Transverse colon (tissue), 4 donors: ENCODE measurements at regions not wholly inside any gene's neighbourhood (a gene's known extent, or its start where the extent isn't known, plus 50 kb on each side); places are given as distances from the start of the nearest gene placed in this dataset.
A peak's percentile ranks its signal among the peaks of the same experiment; 100 is the strongest.

ENCODE experiments used
- DNase-seq: peaks from one replicate; pipeline ENCODE4 v3.0.0-alpha.2; 2019
- H3K27ac ChIP-seq, 4 donors: fragments of 200-600 bp; sonication (generic); 2 replicates each; pipeline ENCODE4 v1.5.1; 2016 to 2018; ENCODE audit warnings: inconsistent platforms in 4 of 4
- H3K27me3 ChIP-seq: fragments of 200-600 bp; sonication (generic); 2 replicates; pipeline ENCODE4 v1.5.1; 2017; ENCODE audit warnings: inconsistent platforms
- H3K36me3 ChIP-seq, 4 donors: fragments of 200-600 bp; sonication (generic); 2 replicates each; pipeline ENCODE4 v1.5.1; 2017 to 2019; ENCODE audit warnings: inconsistent platforms in 4 of 4
- H3K4me1 ChIP-seq, 4 donors: fragments of 200-600 bp; sonication (generic); 2 replicates each; pipeline ENCODE4 v1.5.1; 2017 to 2020; ENCODE audit warnings: inconsistent platforms in 4 of 4
- H3K4me3 ChIP-seq, 4 donors: fragments of 200-600 bp; sonication (generic); 1 replicate in 1 of 4; 2 replicates in 3 of 4; pipeline versions ENCODE4 v1.5.1 to v1.6.1; 2017 to 2019; ENCODE audit warnings: inconsistent platforms in 4 of 4
- H3K9me3 ChIP-seq, 2 donors: fragments of 200-600 bp; sonication (generic); 2 replicates each; pipeline ENCODE4 v1.5.1; 2017 to 2019; ENCODE audit warnings: inconsistent platforms in 2 of 2
- CTCF ChIP-seq, 5 experiments: fragments of 200-600 bp in 3 of 5; fragments of 450-650 bp in 2 of 5; sonication (generic) in 3 of 5; IDR thresholded peaks; 1 replicate in 2 of 5; 2 replicates in 3 of 5; pipeline ENCODE4 v1.5.1; 2016 to 2017; ENCODE audit warnings: antibody characterized with exemption in 5 of 5, inconsistent platforms in 3 of 5, mild to moderate bottlenecking in 2 of 5, moderate library complexity in 1 of 5
- EP300 ChIP-seq: sonication (generic); formaldehyde crosslinking; IDR thresholded peaks from one replicate; pipeline ENCODE4 v1.6.1; 2017; ENCODE audit warnings: antibody characterized with exemption, low read depth
- POLR2A ChIP-seq: fragments of 450-650 bp; IDR thresholded peaks from one replicate; pipeline ENCODE4 v1.6.1; 2016; ENCODE audit warnings: antibody characterized with exemption, mild to moderate bottlenecking, moderate library complexity
- POLR2AphosphoS5 ChIP-seq, 3 donors: sonication (generic); formaldehyde crosslinking; IDR thresholded peaks; one replicate each; pipeline ENCODE4 v1.6.1; 2016; ENCODE audit warnings: antibody characterized with exemption in 3 of 3
- WGBS, 2 donors: methylation state at CpG; one replicate each; pipeline ENCODE4 v1.1.5; 2018; ENCODE audit warnings: low coverage in 1 of 2; 5-methylcytosine and 5-hydroxymethylcytosine counted together
- in situ Hi-C, 4 donors: fragments of 200-750 bp; cut with MboI; loops; one replicate each; pipeline versions ENCODE4 v1.15.0 to v1.15.1; 2017; ENCODE audit warnings: low sequenced_read_pairs in 3 of 4, low pct_ligation_motif_present in 1 of 4, low pct_unique_long_range_greater_than_20kb in 1 of 4
- intact Hi-C: fragments of 100-400 bp; cut with DNase I; formaldehyde crosslinking; loops from one replicate; pipeline ENCODE4 v1.15.1; 2023; ENCODE audit warnings: low total_unique reads

DNA sequence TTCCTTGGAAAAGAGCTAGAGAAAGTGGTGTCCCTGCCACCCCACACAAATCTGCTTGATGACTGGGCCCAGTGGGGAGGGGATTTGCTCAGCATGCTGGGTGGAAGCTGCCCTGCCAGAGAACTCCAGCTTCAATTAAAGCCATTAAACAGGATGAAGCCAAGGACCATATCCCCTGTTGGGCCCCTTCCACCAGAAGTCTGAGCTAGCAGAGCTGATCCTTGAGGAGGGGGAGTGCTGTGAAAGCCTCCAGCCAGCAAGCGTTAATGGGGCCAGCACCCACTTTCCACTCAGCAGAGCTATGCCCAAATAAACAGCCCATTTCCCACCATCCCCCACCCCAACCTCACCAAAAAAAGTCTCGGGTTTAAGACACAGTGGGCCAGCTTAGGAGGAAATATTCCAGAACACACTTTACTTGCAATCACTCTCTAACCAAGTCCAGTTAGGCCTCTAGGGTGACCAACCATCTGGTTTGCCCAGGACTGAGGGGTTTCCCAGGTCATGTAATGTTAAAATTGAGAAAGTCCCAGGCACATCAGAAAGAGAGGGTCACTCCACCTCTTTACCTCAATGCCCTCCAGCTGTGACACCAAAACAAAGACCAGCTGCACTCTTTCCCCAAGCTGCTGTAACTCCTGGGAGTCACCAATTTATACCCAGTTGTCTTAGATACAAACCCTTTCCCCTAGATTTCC, 132.3 kb downstream of the FOXI3 start:
- intact Hi-C loops: no loop called here

DNA sequence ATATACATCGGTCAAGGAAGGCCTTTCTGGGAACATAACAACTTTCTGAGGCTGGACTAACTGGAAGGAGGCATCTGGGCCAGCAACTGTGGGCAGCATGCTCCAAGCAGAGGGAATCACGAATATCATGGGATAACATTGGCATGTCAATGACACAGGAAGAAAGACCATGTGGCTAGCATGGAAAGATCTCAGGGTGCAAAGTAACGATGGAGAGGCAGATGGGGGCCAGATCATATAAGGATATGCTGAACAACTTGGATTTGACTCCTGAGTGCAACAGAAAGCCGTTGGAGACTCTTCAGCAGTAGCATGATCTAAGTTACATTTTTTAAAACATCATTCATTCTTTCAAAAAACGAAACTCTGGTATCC, 133.6 kb downstream of the FOXI3 start:
- 68% methylated on average over 2 to 5 of the region's 5 CpGs for WGBS, 2 donors
- no peaks in the 10 kb centered on the region for H3K27me3 ChIP-seq
- in situ Hi-C loops: no loop called here
- TF ChIP-seq EP300: no peak
- no peak for TF ChIP-seq CTCF (IDR thresholded peaks at IDR 0.05)
- no peak for TF ChIP-seq POLR2A
- no peak for TF ChIP-seq POLR2AphosphoS5 (IDR thresholded peaks at IDR 0.05)
- H3K9me3 ChIP-seq: no peaks in the 10 kb centered on the region
- H3K36me3 ChIP-seq: no peaks in the 10 kb centered on the region
- no peak overlapping the region for H3K4me3 ChIP-seq
- H3K27ac ChIP-seq: no peak overlapping the region
- intact Hi-C loops: no loop called here
- H3K4me1 ChIP-seq: no peaks in the 10 kb centered on the region
- DNase-seq: no peak

More for the DNA sequence above, 132.3 kb downstream of the FOXI3 start:
- no peak for DNase-seq
- Histone ChIP-seq H3K4me1 (no peaks in the 10 kb centered on the region), H3K9me3 (no peaks in the 10 kb centered on the region), H3K4me3 (no peak overlapping the region), H3K27ac (no peak overlapping the region), H3K36me3 (no peaks in the 10 kb centered on the region), H3K27me3 (no peaks in the 10 kb centered on the region)
- in situ Hi-C loops: no loop called here
- 85% methylated on average over 2 of the region's 2 CpGs; no CpG with 5 or more reads in 1 of the 2 donors for WGBS, 2 donors
- TF ChIP-seq EP300: no peak
- TF ChIP-seq POLR2AphosphoS5 (IDR thresholded peaks at IDR 0.05): no peak

- in situ Hi-C loops: no loop called here
- Histone ChIP-seq H3K4me1 (no peaks in the 10 kb centered on the region), H3K36me3 (no peaks in the 10 kb centered on the region), H3K9me3 (no peaks in the 10 kb centered on the region), H3K27me3 (no peaks in the 10 kb centered on the region), H3K4me3 (no peak overlapping the region), H3K27ac (no peak overlapping the region)
- TF ChIP-seq POLR2AphosphoS5 (IDR thresholded peaks at IDR 0.05) (no peak), EP300 (no peak), POLR2A (no peak)
- WGBS, 2 donors: 83 to 89% methylated on average over 3 to 5 of the region's 5 CpGs
- intact Hi-C loops: no loop called here
- DNase-seq: no peak
Observed at GRCh38 chr2:88318071-88318955, 134.2 kb downstream of the FOXI3 start.

- 75 to 88% methylated on average over 1 of the region's 1 CpG for WGBS, 2 donors
- no peaks in the 10 kb centered on the region for H3K4me1 ChIP-seq
- in situ Hi-C loops: no loop called here
- H3K27ac ChIP-seq: no peak overlapping the region
- H3K4me3 ChIP-seq: no peak overlapping the region
- intact Hi-C loops: no loop called here
- no peak for DNase-seq
- no peaks in the 10 kb centered on the region for H3K27me3 ChIP-seq
- H3K9me3 ChIP-seq: peaks cover 0 to 3% of the 10 kb centered on the region in 2 donors
- TF ChIP-seq POLR2A (no peak), CTCF (IDR thresholded peaks at IDR 0.05) (no peak), EP300 (no peak), POLR2AphosphoS5 (IDR thresholded peaks at IDR 0.05) (no peak)
- H3K36me3 ChIP-seq: no peaks in the 10 kb centered on the region
Observed at GRCh38 chr2:88310787-88311186, 140.6 kb downstream of the THNSL2 start.

DNA sequence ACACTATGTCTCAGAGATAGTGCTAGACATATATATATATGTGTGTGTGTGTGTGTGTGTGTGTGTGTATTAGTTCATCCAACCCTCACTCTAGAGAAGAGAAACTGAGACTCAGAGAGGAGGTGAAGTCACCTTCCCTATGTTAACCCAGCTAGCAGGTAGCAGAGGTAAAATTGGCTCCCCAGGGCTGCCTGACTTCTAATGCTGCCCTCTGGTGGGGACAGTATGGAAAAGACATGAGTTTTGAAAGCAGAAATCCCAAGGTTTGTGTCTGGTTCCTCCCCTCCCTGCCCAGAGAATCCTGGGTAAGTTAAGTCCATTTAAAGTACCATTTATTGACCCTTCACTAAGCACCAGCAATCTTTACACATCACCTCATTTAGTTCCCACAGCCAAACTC, 137.7 kb downstream of the THNSL2 start:
- no peak for DNase-seq
- intact Hi-C loops: no loop called here
- TF ChIP-seq CTCF (IDR thresholded peaks at IDR 0.05): peak in 2 of 5 experiments; percentile 7 to 13
- no peak for TF ChIP-seq POLR2A
- H3K27me3 ChIP-seq: no peaks in the 10 kb centered on the region
- in situ Hi-C loops: no loop called here
- peaks cover 0 to 3% of the 10 kb centered on the region in 2 donors for H3K9me3 ChIP-seq
- H3K4me3 ChIP-seq: no peak overlapping the region
- no peaks in the 10 kb centered on the region for H3K4me1 ChIP-seq
- H3K27ac ChIP-seq: no peak overlapping the region
- H3K36me3 ChIP-seq: no peaks in the 10 kb centered on the region
